Stomach (tissue), 8 donors: ENCODE measurements at regions not wholly inside any gene's neighbourhood (a gene's known extent, or its start where the extent isn't known, plus 50 kb on each side); places are given as distances from the start of the nearest gene placed in this dataset.

ENCODE experiments used
- DNase-seq, 2 donors: peaks; one replicate each; pipeline versions ENCODE4 v3.0.0 to v3.0.0-alpha.2; 2013 to 2019
- H3K27ac ChIP-seq, 5 donors: fragments of 200-600 bp in 4 of 5; sonication (generic) in 4 of 5; one replicate each; pipeline ENCODE4 v1.5.1; 2013 to 2019; ENCODE audit warnings: mild to moderate bottlenecking in 1 of 5, moderate library complexity in 1 of 5
- H3K27me3 ChIP-seq, 3 donors: fragments of 200-600 bp; sonication (generic); one replicate each; pipeline ENCODE4 v1.5.1; 2017 to 2019; ENCODE audit warnings: mixed run types in 1 of 3
- H3K36me3 ChIP-seq, 4 donors: fragments of 200-600 bp; sonication (generic); 1 replicate in 3 of 4; 2 replicates in 1 of 4; pipeline ENCODE4 v1.5.1; 2016 to 2019
- H3K4me1 ChIP-seq, 4 donors: fragments of 200-600 bp; sonication (generic); one replicate each; pipeline ENCODE4 v1.5.1; 2016 to 2019
- H3K4me3 ChIP-seq, 4 donors: fragments of 200-600 bp; sonication (generic) in 3 of 4; one replicate each; pipeline ENCODE4 v1.5.1; 2016 to 2019; ENCODE audit warnings: mild to moderate bottlenecking in 1 of 4
- H3K9me3 ChIP-seq, 4 donors: fragments of 200-600 bp; sonication (generic); one replicate each; pipeline ENCODE4 v1.5.1; 2016 to 2019
- EP300 ChIP-seq: sonication (generic); formaldehyde crosslinking; IDR thresholded peaks from one replicate; pipeline ENCODE4 v1.6.1; 2017; ENCODE audit warnings: antibody characterized with exemption
- POLR2A ChIP-seq, 4 donors: fragments of 450-650 bp; IDR thresholded peaks; one replicate each; pipeline ENCODE4 v1.6.1; 2016; ENCODE audit warnings: antibody characterized with exemption in 4 of 4, control low read depth in 2 of 4, mild to moderate bottlenecking in 1 of 4, moderate library complexity in 1 of 4
- POLR2AphosphoS5 ChIP-seq, 3 donors: sonication (generic); formaldehyde crosslinking; IDR thresholded peaks; one replicate each; pipeline ENCODE4 v1.6.1; 2016; ENCODE audit warnings: antibody characterized with exemption in 3 of 3
- WGBS, 5 donors: extraction: QIAGEN DNeasy Blood & Tissue Kit in 3 of 5; methylation state at CpG; one replicate each; pipeline versions ENCODE4 v1.1.5 to v1.1.7; 2013 to 2018; 5-methylcytosine and 5-hydroxymethylcytosine counted together
- intact Hi-C: fragments of 100-400 bp; cut with DNase I; formaldehyde crosslinking; loops from one replicate; pipeline ENCODE4 v1.15.1; 2023; ENCODE audit warnings: low total_unique reads
- TF ChIP-seq, protein P1 (sequence below), 7 experiments: fragments of 450-650 bp in 4 of 7; fragments of 200-600 bp in 3 of 7; sonication (generic) in 3 of 7; IDR thresholded peaks; one replicate each; pipeline ENCODE4 v1.5.1; 2016 to 2019; ENCODE audit warnings: antibody characterized with exemption in 7 of 7, control low read depth in 2 of 7, mild to moderate bottlenecking in 1 of 7
- donor health status: healthy with polysubstance abuse.
- donor health status: Bipolar disorder and iron deficiency.
- donor health status: healthy.

GRCh38 chr1:84086189-84086588, 57.9 kb upstream of the PRKACB start:
- H3K27me3 ChIP-seq = no peaks in the 10 kb centered on the region
- H3K9me3 ChIP-seq = no peaks in the 10 kb centered on the region
- peaks cover 0 to 9% (median 0%) of the 10 kb centered on the region in 4 donors for H3K4me1 ChIP-seq
- TF ChIP-seq, protein P1, sequence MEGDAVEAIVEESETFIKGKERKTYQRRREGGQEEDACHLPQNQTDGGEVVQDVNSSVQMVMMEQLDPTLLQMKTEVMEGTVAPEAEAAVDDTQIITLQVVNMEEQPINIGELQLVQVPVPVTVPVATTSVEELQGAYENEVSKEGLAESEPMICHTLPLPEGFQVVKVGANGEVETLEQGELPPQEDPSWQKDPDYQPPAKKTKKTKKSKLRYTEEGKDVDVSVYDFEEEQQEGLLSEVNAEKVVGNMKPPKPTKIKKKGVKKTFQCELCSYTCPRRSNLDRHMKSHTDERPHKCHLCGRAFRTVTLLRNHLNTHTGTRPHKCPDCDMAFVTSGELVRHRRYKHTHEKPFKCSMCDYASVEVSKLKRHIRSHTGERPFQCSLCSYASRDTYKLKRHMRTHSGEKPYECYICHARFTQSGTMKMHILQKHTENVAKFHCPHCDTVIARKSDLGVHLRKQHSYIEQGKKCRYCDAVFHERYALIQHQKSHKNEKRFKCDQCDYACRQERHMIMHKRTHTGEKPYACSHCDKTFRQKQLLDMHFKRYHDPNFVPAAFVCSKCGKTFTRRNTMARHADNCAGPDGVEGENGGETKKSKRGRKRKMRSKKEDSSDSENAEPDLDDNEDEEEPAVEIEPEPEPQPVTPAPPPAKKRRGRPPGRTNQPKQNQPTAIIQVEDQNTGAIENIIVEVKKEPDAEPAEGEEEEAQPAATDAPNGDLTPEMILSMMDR (IDR thresholded peaks at IDR 0.05) = no peak
- TF ChIP-seq POLR2A (IDR thresholded peaks at IDR 0.05) = no peak
- no peak for TF ChIP-seq EP300
- TF ChIP-seq POLR2AphosphoS5 (IDR thresholded peaks at IDR 0.05) = no peak
- no peak overlapping the region for H3K27ac ChIP-seq
- no peak for DNase-seq
- no peaks in the 10 kb centered on the region for H3K36me3 ChIP-seq
- WGBS, 5 donors = 87 to 94% (median 88%) methylated on average over 5 of the region's 5 CpGs
- intact Hi-C loops = no loop called here
- no peak overlapping the region for H3K4me3 ChIP-seq

DNA sequence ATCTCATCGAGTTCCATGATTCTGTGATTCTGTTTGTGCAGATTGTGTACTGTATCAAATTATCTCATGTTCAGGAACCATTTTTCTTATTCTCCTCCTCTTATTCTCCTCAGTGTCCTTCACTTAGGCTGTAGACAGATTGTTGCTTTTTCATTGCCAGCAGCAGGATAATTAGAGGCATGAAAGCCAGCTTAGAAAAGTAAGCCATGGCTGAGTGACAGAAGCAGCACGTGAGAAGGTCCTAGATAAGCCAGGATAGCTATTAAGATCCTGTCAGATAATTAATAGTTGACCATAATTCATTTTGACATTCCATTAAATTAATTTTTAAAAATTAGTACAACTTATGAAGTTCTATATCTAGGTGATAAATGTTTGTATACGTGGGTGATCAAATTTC, 60.8 kb upstream of the PRKACB start:
- no peak for TF ChIP-seq POLR2AphosphoS5 (IDR thresholded peaks at IDR 0.05)
- TF ChIP-seq, protein P1 (IDR thresholded peaks at IDR 0.05) = no peak
- no peak for TF ChIP-seq EP300
- TF ChIP-seq POLR2A (IDR thresholded peaks at IDR 0.05) = no peak
- no peaks in the 10 kb centered on the region for H3K9me3 ChIP-seq
- H3K4me1 ChIP-seq = peaks cover 5 to 16% (median 11%) of the 10 kb centered on the region in 4 donors
- no peaks in the 10 kb centered on the region for H3K36me3 ChIP-seq
- peaks cover 0 to 5% (median 0%) of the 10 kb centered on the region in 3 donors for H3K27me3 ChIP-seq
- H3K27ac ChIP-seq = no peak overlapping the region
- peak in 1 of 2 donors; percentile 8 for DNase-seq
- no peak overlapping the region for H3K4me3 ChIP-seq
- WGBS, 5 donors = 61 to 77% (median 73%) methylated on average over 3 of the region's 3 CpGs
- intact Hi-C loops = no loop called here

DNA sequence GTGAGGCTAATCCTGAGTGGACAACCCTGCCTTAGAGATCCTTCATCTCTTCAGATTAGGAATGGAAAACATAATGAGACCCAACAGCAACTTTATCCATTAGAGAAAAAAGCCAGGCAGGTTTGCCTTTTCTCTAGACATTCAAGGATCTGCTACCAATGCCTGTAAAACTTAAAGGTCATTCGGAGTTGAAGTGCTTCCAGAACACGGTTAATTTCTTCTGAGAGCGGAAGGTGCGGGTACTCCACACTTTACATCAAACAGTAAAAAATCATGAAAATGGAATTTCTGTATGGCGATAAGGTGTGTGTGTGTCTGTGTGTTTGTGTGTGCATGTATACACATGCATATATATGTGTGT, 65.2 kb upstream of the PRKACB start:
- TF ChIP-seq, protein P1 (IDR thresholded peaks at IDR 0.05) = no peak
- TF ChIP-seq POLR2A (IDR thresholded peaks at IDR 0.05) (no peak), POLR2AphosphoS5 (IDR thresholded peaks at IDR 0.05) (no peak), EP300 (no peak)
- DNase-seq = no peak
- peaks cover 0 to 6% (median 0%) of the 10 kb centered on the region in 3 donors for H3K27me3 ChIP-seq
- H3K4me3 ChIP-seq = peak overlapping the region; percentile 81 to 93 (median 88)
- intact Hi-C loops = no loop called here
- H3K9me3 ChIP-seq = no peaks in the 10 kb centered on the region
- peak overlapping the region in 3 of 5 donors; percentile 83 to 95 (median 88) for H3K27ac ChIP-seq
- H3K36me3 ChIP-seq = no peaks in the 10 kb centered on the region
- WGBS, 5 donors = 36 to 57% (median 47%) methylated on average over 5 of the region's 5 CpGs
- peaks cover 5 to 25% (median 20%) of the 10 kb centered on the region in 4 donors for H3K4me1 ChIP-seq

GRCh38 chr1:84078108-84078841, 65.8 kb upstream of the PRKACB start:
- Histone ChIP-seq H3K9me3 (no peaks in the 10 kb centered on the region), H3K4me3 (peak overlapping the region; percentile 81 to 93 (median 88)), H3K4me1 (peaks cover 5 to 25% (median 20%) of the 10 kb centered on the region in 4 donors), H3K27me3 (peaks cover 0 to 6% (median 0%) of the 10 kb centered on the region in 3 donors), H3K27ac (peak overlapping the region; percentile 48 to 95 (median 88)), H3K36me3 (no peaks in the 10 kb centered on the region)
- intact Hi-C loops = no loop called here
- 0 to 1% (median 1%) methylated on average over 29 to 61 of the region's 61 CpGs for WGBS, 5 donors
- TF ChIP-seq POLR2AphosphoS5 (IDR thresholded peaks at IDR 0.05) = no peak
- peak in 1 of 2 donors; percentile 71 for DNase-seq
